ENCODE measurements at regions not wholly inside any gene's neighbourhood (a gene's known extent, or its start where the extent isn't known, plus 50 kb on each side); places are given as distances from the start of the nearest gene placed in this dataset.

DNA sequence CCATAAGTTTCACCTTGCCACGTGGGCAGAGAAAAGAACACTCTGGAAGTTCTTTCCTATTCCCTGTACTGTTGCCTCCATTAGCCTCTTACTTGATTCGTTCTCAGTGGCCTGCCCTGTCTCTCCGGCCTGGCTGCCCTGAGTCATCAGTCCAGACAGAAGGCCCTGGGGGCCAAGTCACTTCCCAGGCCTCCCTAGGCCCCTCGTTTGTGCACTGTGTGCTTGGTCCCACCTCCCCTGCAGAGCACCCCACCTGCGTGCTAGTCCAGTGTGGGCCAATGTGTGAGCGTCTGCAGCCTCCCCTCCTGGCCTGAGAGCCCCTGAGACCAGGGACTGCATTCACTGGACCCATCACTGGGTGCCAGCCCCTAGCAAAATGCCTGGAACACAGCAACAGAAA lies 191.2 kb upstream of the RREB1 start:
- Histone ChIP-seq H3K27me3 (ENCODE audit: control insufficient read depth in 2 of 2, insufficient read depth in 2 of 2, low read length in 2 of 2) (no peaks in the 10 kb centered on the region), H3K36me3 (ENCODE audit: control insufficient read depth, insufficient read depth, low read length) (no peaks in the 10 kb centered on the region), H3K79me2 (ENCODE audit: control insufficient read depth, insufficient read depth, low read length) (no peaks in the 10 kb centered on the region), H2AFZ (ENCODE audit: low read depth, low read length) (peak overlapping the region; percentile 90), H3K9me1 (ENCODE audit: control insufficient read depth, insufficient read depth, low read length) (no peaks in the 10 kb centered on the region), H3K4me2 (ENCODE audit: insufficient read depth, low read length) (no peak overlapping the region), H3K9me3 (replicated peaks; ENCODE audit: control insufficient read depth, insufficient read depth, low read depth, low read length) (no peaks in the 10 kb centered on the region), H3K4me3 (no peak overlapping the region), H3K4me1 (replicated peaks in 1 of 2; ENCODE audit: control insufficient read depth in 2 of 2, insufficient read depth in 2 of 2, low read length in 2 of 2) (peaks cover 5 to 16% of the 10 kb centered on the region in 2 experiments; a peak in 4 of 5 replicates), H3K27ac (ENCODE audit: extremely low read depth, low read depth, low read length) (no peak overlapping the region), H4K20me1 (replicated peaks; ENCODE audit: control insufficient read depth, insufficient read depth, low read length) (no peaks in the 10 kb centered on the region), H3K9ac (ENCODE audit: insufficient read depth in 1 of 2, low read depth in 2 of 2, low read length in 2 of 2) (peak overlapping the region in 1 of 2 experiments; percentile 78; a peak in 2 of 4 replicates)
- DNase-seq (ENCODE audit: extremely low read depth in 1 of 4, low spot score in 3 of 4) (no peak), ATAC-seq (peak; percentile 33), FAIRE-seq (no peak)
- WGBS (ENCODE audit: insufficient coverage, low coverage, missing lambda C conversion rate), result 36% methylated on average over 6 of the region's 6 CpGs
- CTCF ChIA-PET (ENCODE audit: low intra/inter-chr PET ratio), result no interaction called here
- POLR2A ChIA-PET, result interaction anchor here (0.8 to 1.4 kb wide), 2 partner anchors 11 to 299 kb away, joined by 3 to 6 read pairs; no protein-coding TSS in a partner anchor
- in situ Hi-C loops (cut with MboI), result no loop called here
- no TSS peak for BruUV-seq (replicated peaks)
- intact Hi-C loops (cut with micrococcal nuclease), result loop anchor here (10.0 kb wide), 1 partner anchor 132 kb away; no protein-coding TSS in a partner anchor
- TF ChIP-seq, protein P1, sequence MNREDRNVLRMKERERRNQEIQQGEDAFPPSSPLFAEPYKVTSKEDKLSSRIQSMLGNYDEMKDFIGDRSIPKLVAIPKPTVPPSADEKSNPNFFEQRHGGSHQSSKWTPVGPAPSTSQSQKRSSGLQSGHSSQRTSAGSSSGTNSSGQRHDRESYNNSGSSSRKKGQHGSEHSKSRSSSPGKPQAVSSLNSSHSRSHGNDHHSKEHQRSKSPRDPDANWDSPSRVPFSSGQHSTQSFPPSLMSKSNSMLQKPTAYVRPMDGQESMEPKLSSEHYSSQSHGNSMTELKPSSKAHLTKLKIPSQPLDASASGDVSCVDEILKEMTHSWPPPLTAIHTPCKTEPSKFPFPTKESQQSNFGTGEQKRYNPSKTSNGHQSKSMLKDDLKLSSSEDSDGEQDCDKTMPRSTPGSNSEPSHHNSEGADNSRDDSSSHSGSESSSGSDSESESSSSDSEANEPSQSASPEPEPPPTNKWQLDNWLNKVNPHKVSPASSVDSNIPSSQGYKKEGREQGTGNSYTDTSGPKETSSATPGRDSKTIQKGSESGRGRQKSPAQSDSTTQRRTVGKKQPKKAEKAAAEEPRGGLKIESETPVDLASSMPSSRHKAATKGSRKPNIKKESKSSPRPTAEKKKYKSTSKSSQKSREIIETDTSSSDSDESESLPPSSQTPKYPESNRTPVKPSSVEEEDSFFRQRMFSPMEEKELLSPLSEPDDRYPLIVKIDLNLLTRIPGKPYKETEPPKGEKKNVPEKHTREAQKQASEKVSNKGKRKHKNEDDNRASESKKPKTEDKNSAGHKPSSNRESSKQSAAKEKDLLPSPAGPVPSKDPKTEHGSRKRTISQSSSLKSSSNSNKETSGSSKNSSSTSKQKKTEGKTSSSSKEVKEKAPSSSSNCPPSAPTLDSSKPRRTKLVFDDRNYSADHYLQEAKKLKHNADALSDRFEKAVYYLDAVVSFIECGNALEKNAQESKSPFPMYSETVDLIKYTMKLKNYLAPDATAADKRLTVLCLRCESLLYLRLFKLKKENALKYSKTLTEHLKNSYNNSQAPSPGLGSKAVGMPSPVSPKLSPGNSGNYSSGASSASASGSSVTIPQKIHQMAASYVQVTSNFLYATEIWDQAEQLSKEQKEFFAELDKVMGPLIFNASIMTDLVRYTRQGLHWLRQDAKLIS (CRISPR knock-in tag; IDR thresholded peaks at IDR 0.05), result no peak
- TF ChIP-seq YY1 (IDR thresholded peaks at IDR 0.05; ENCODE audit: borderline replicate concordance in 1 of 3, control insufficient read depth in 1 of 3, extremely low read depth in 1 of 3, insufficient read depth in 3 of 3, insufficient read length in 1 of 3, insufficient replicate concordance in 2 of 3, low read depth in 1 of 3, low read length in 2 of 3) (peak in 1 of 3 experiments; percentile 12), NUFIP1 (IDR thresholded peaks at IDR 0.05; ENCODE audit: partially characterized antibody) (no peak), NEUROD1 (IDR thresholded peaks at IDR 0.05; ENCODE audit: borderline replicate concordance, low read depth, low read length, partially characterized antibody) (no peak), SRSF1 (IDR thresholded peaks at IDR 0.05; ENCODE audit: low read depth, low read length) (no peak)
- TF ChIP-seq, protein P2, sequence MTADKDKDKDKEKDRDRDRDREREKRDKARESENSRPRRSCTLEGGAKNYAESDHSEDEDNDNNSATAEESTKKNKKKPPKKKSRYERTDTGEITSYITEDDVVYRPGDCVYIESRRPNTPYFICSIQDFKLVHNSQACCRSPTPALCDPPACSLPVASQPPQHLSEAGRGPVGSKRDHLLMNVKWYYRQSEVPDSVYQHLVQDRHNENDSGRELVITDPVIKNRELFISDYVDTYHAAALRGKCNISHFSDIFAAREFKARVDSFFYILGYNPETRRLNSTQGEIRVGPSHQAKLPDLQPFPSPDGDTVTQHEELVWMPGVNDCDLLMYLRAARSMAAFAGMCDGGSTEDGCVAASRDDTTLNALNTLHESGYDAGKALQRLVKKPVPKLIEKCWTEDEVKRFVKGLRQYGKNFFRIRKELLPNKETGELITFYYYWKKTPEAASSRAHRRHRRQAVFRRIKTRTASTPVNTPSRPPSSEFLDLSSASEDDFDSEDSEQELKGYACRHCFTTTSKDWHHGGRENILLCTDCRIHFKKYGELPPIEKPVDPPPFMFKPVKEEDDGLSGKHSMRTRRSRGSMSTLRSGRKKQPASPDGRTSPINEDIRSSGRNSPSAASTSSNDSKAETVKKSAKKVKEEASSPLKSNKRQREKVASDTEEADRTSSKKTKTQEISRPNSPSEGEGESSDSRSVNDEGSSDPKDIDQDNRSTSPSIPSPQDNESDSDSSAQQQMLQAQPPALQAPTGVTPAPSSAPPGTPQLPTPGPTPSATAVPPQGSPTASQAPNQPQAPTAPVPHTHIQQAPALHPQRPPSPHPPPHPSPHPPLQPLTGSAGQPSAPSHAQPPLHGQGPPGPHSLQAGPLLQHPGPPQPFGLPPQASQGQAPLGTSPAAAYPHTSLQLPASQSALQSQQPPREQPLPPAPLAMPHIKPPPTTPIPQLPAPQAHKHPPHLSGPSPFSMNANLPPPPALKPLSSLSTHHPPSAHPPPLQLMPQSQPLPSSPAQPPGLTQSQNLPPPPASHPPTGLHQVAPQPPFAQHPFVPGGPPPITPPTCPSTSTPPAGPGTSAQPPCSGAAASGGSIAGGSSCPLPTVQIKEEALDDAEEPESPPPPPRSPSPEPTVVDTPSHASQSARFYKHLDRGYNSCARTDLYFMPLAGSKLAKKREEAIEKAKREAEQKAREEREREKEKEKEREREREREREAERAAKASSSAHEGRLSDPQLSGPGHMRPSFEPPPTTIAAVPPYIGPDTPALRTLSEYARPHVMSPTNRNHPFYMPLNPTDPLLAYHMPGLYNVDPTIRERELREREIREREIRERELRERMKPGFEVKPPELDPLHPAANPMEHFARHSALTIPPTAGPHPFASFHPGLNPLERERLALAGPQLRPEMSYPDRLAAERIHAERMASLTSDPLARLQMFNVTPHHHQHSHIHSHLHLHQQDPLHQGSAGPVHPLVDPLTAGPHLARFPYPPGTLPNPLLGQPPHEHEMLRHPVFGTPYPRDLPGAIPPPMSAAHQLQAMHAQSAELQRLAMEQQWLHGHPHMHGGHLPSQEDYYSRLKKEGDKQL (CRISPR knock-in tag; IDR thresholded peaks at IDR 0.05; ENCODE audit: borderline replicate concordance), result no peak
- TF ChIP-seq, protein P3, sequence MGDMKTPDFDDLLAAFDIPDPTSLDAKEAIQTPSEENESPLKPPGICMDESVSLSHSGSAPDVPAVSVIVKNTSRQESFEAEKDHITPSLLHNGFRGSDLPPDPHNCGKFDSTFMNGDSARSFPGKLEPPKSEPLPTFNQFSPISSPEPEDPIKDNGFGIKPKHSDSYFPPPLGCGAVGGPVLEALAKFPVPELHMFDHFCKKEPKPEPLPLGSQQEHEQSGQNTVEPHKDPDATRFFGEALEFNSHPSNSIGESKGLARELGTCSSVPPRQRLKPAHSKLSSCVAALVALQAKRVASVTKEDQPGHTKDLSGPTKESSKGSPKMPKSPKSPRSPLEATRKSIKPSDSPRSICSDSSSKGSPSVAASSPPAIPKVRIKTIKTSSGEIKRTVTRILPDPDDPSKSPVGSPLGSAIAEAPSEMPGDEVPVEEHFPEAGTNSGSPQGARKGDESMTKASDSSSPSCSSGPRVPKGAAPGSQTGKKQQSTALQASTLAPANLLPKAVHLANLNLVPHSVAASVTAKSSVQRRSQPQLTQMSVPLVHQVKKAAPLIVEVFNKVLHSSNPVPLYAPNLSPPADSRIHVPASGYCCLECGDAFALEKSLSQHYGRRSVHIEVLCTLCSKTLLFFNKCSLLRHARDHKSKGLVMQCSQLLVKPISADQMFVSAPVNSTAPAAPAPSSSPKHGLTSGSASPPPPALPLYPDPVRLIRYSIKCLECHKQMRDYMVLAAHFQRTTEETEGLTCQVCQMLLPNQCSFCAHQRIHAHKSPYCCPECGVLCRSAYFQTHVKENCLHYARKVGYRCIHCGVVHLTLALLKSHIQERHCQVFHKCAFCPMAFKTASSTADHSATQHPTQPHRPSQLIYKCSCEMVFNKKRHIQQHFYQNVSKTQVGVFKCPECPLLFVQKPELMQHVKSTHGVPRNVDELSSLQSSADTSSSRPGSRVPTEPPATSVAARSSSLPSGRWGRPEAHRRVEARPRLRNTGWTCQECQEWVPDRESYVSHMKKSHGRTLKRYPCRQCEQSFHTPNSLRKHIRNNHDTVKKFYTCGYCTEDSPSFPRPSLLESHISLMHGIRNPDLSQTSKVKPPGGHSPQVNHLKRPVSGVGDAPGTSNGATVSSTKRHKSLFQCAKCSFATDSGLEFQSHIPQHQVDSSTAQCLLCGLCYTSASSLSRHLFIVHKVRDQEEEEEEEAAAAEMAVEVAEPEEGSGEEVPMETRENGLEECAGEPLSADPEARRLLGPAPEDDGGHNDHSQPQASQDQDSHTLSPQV (IDR thresholded peaks at IDR 0.05), result 0 out of 2 replicates have a peak, but pooled peaks have one; percentile 17

Data from K562 (cell line).